H9 (cell line): ENCODE measurements at regions not wholly inside any gene's neighbourhood (a gene's known extent, or its start where the extent isn't known, plus 50 kb on each side); places are given as distances from the start of the nearest gene placed in this dataset.

ENCODE experiments used
- DNase-seq: peaks from one replicate; pipeline ENCODE4 v3.0.0-alpha.2; 2017
- H2AFZ ChIP-seq: one replicate; pipeline ENCODE4 v1.6.1; 2013; ENCODE audit warnings: mild to moderate bottlenecking, low read length, control low read depth, moderate library complexity
- H2AK5ac ChIP-seq: 2 replicates; pipeline ENCODE4 v1.6.1; 2013; ENCODE audit warnings: low read length, control low read depth, mixed read lengths; ENCODE audit not compliant: insufficient read length
- H2BK120ac ChIP-seq: one replicate; pipeline ENCODE4 v1.6.1; 2013; ENCODE audit warnings: low read depth, mild to moderate bottlenecking, low read length, control low read depth, inconsistent platforms; ENCODE audit not compliant: poor library complexity, severe bottlenecking
- H2BK12ac ChIP-seq: 2 replicates; pipeline ENCODE4 v1.6.1; 2013; ENCODE audit warnings: low read length, control low read depth, mixed read lengths, low read depth; ENCODE audit not compliant: insufficient read length
- H2BK15ac ChIP-seq: 2 replicates; pipeline ENCODE4 v1.6.1; 2013; ENCODE audit warnings: low read depth, low read length, control low read depth
- H2BK20ac ChIP-seq: one replicate; pipeline ENCODE4 v1.6.1; 2013; ENCODE audit warnings: low read depth, mild to moderate bottlenecking, low read length, control low read depth, inconsistent platforms; ENCODE audit not compliant: poor library complexity, severe bottlenecking
- H2BK5ac ChIP-seq: 2 replicates; pipeline ENCODE4 v1.6.1; 2013; ENCODE audit warnings: low read length, control low read depth, mixed read lengths; ENCODE audit not compliant: insufficient read length
- H3K14ac ChIP-seq: 2 replicates; pipeline ENCODE4 v1.6.1; 2013; ENCODE audit warnings: low read length, control low read depth; ENCODE audit not compliant: insufficient read depth
- H3K18ac ChIP-seq: 2 replicates; pipeline ENCODE4 v1.6.1; 2013; ENCODE audit warnings: low read depth, mild to moderate bottlenecking, mixed read lengths, low read length, control low read depth; ENCODE audit not compliant: insufficient read length
- H3K23ac ChIP-seq: 2 replicates; pipeline ENCODE4 v1.6.1; 2013; ENCODE audit warnings: low read length, control low read depth, mixed read lengths, low read depth; ENCODE audit not compliant: insufficient read length
- H3K23me2 ChIP-seq: 2 replicates; pipeline ENCODE4 v1.6.1; 2013; ENCODE audit warnings: low read depth, mild to moderate bottlenecking, mixed read lengths, low read length, control low read depth; ENCODE audit not compliant: insufficient read length, poor library complexity, severe bottlenecking
- H3K27ac ChIP-seq: 2 replicates; pipeline ENCODE4 v1.5.1; 2013; ENCODE audit warnings: low read length, control low read depth, mixed read lengths, low read depth; ENCODE audit not compliant: insufficient read length
- H3K27me3 ChIP-seq: 2 replicates; pipeline ENCODE4 v1.6.1; 2013; ENCODE audit warnings: low read length, control low read depth, inconsistent platforms; ENCODE audit not compliant: insufficient read depth
- H3K4ac ChIP-seq: 2 replicates; pipeline ENCODE4 v1.6.1; 2013; ENCODE audit warnings: low read depth, mild to moderate bottlenecking, control low read depth, inconsistent platforms, low read length, moderate library complexity
- H3K4me1 ChIP-seq: 2 replicates; pipeline ENCODE4 v1.6.1; 2013; ENCODE audit warnings: low read length, control low read depth, inconsistent platforms; ENCODE audit not compliant: insufficient read depth
- H3K4me2 ChIP-seq: 2 replicates; pipeline ENCODE4 v1.6.1; 2013; ENCODE audit warnings: low read length, control low read depth, mixed read lengths; ENCODE audit not compliant: insufficient read length, insufficient read depth
- H3K56ac ChIP-seq: 2 replicates; pipeline ENCODE4 v1.6.1; 2013; ENCODE audit warnings: low read depth, mild to moderate bottlenecking, mixed read lengths, low read length, control low read depth; ENCODE audit not compliant: insufficient read length
- H3K79me1 ChIP-seq: 2 replicates; pipeline ENCODE4 v1.6.1; 2013; ENCODE audit warnings: low read depth, mild to moderate bottlenecking, moderate library complexity, low read length, control low read depth, inconsistent platforms; ENCODE audit not compliant: insufficient read depth, poor library complexity, severe bottlenecking
- H3K79me2 ChIP-seq: 2 replicates; pipeline ENCODE4 v1.6.1; 2013; ENCODE audit warnings: low read length, control low read depth, inconsistent platforms; ENCODE audit not compliant: insufficient read depth
- H3K9ac ChIP-seq: 2 replicates; pipeline ENCODE4 v1.6.1; 2013; ENCODE audit warnings: low read length, control low read depth, mixed read lengths; ENCODE audit not compliant: insufficient read length; ENCODE audit errors: extremely low read depth
- H3K9me3 ChIP-seq: one replicate; pipeline ENCODE4 v1.6.1; 2013; ENCODE audit warnings: low read depth, low read length, inconsistent platforms; ENCODE audit not compliant: control insufficient read depth
- H3T11ph ChIP-seq: one replicate; pipeline ENCODE4 v1.6.1; 2013; ENCODE audit warnings: mild to moderate bottlenecking, low read length, control low read depth, inconsistent platforms
- H4K20me1 ChIP-seq: one replicate; pipeline ENCODE4 v1.6.1; 2013; ENCODE audit not compliant: control insufficient read depth, insufficient read length, insufficient read depth
- H4K5ac ChIP-seq: 2 replicates; pipeline ENCODE4 v1.6.1; 2013; ENCODE audit warnings: low read depth, mild to moderate bottlenecking, mixed read lengths, low read length, control low read depth; ENCODE audit not compliant: insufficient read length
- H4K8ac ChIP-seq: replicated peaks from 2 replicates; pipeline ENCODE4 v1.6.1; 2013; ENCODE audit warnings: low read length, control low read depth, mixed read lengths, low read depth; ENCODE audit not compliant: insufficient read length
- H4K91ac ChIP-seq: 2 replicates; pipeline ENCODE4 v1.6.1; 2013; ENCODE audit warnings: low read depth, mild to moderate bottlenecking, moderate library complexity, mixed read lengths, low read length, control low read depth; ENCODE audit not compliant: insufficient read length
- H3K27ac Mint-ChIP-seq, 3 experiments: 2 replicates in 2 of 3; 3 replicates in 1 of 3; pipeline ENCODE4 v1.8.0; 2020 to 2021; ENCODE audit warnings: mixed read lengths in 3 of 3, mild to moderate bottlenecking in 1 of 3, moderate library complexity in 1 of 3
- H3K27me3 Mint-ChIP-seq: 2 replicates; pipeline ENCODE4 v1.8.0; 2021; ENCODE audit warnings: low read depth, mild to moderate bottlenecking, moderate library complexity, mixed read lengths
- H3K36me3 Mint-ChIP-seq, 3 experiments: 2 replicates in 2 of 3; 3 replicates in 1 of 3; pipeline ENCODE4 v1.8.0; 2020 to 2021; ENCODE audit warnings: low read depth in 3 of 3, mixed read lengths in 3 of 3; ENCODE audit not compliant: insufficient read depth in 1 of 3
- H3K4me1 Mint-ChIP-seq, 2 experiments: 2 replicates each; pipeline ENCODE4 v1.8.0; 2020; ENCODE audit warnings: mixed read lengths in 2 of 2
- H3K4me3 Mint-ChIP-seq, 2 experiments: 2 replicates in 1 of 2; 3 replicates in 1 of 2; pipeline ENCODE4 v1.8.0; 2020 to 2021; ENCODE audit warnings: mild to moderate bottlenecking in 2 of 2, mixed read lengths in 2 of 2, moderate library complexity in 1 of 2
- H3K9me3 Mint-ChIP-seq, 2 experiments: 2 replicates in 1 of 2; 3 replicates in 1 of 2; pipeline ENCODE4 v1.8.0; 2020; ENCODE audit warnings: mild to moderate bottlenecking in 2 of 2, mixed read lengths in 2 of 2, moderate library complexity in 1 of 2
- CTCF ChIP-seq: fragments of 200-600 bp; sonication (generic); conservative IDR thresholded peaks from 3 replicates; pipeline ENCODE4 v1.8.0; 2021; ENCODE audit warnings: antibody characterized with exemption, mild to moderate bottlenecking
- WGBS: extraction: QIAGEN DNeasy Blood & Tissue Kit; methylation state at CpG from one replicate; pipeline ENCODE4 v1.1.7; 2013; ENCODE audit warnings: missing lambda C conversion rate, low lambda C conversion rate, mixed read lengths; ENCODE audit not compliant: insufficient read length; ENCODE audit errors: extremely low coverage; 5-methylcytosine and 5-hydroxymethylcytosine counted together

- H3K79me2 ChIP-seq, result no peaks in the 10 kb centered on the region
- no peak overlapping the region for H2AFZ ChIP-seq
- H3K9ac ChIP-seq, result no peak overlapping the region
- Mint-ChIP-seq H3K4me3 (no peak overlapping the region), H3K9me3 (peaks cover 11 to 13% of the 10 kb centered on the region in 2 experiments), H3K4me1 (peaks cover 0 to 5% of the 10 kb centered on the region in 2 experiments; a peak in 1 of 4 replicates), H3K27ac (no peak overlapping the region), H3K36me3 (peaks cover 4 to 13% (median 13%) of the 10 kb centered on the region in 3 experiments), H3K27me3 (peaks cover 4% of the 10 kb centered on the region)
- H3K56ac ChIP-seq, result no peak overlapping the region
- no peak overlapping the region for H3K23ac ChIP-seq
- no peak overlapping the region for H2BK12ac ChIP-seq
- H4K20me1 ChIP-seq, result no peaks in the 10 kb centered on the region
- no peak for DNase-seq
- H2BK5ac ChIP-seq, result no peak overlapping the region
- H4K91ac ChIP-seq, result no peak overlapping the region
- peaks cover 18% of the 10 kb centered on the region for H3K9me3 ChIP-seq
- H2AK5ac ChIP-seq, result no peak overlapping the region
- H4K8ac ChIP-seq, result no peak overlapping the region
- H2BK15ac ChIP-seq, result no peak overlapping the region
- H2BK20ac ChIP-seq, result no peak overlapping the region
- H3T11ph ChIP-seq, result no peak overlapping the region
- WGBS, result no CpG with 5 or more reads among the region's 2 CpGs
- H3K27me3 ChIP-seq, result no peaks in the 10 kb centered on the region
- H3K79me1 ChIP-seq, result no peaks in the 10 kb centered on the region
- no peaks in the 10 kb centered on the region for H3K4me1 ChIP-seq
- no peak overlapping the region for H4K5ac ChIP-seq
- no peak overlapping the region for H3K27ac ChIP-seq
- no peak for TF ChIP-seq CTCF
- H3K4me2 ChIP-seq, result no peak overlapping the region
- H3K18ac ChIP-seq, result no peak overlapping the region
- no peak overlapping the region for H3K14ac ChIP-seq
- no peaks in the 10 kb centered on the region for H3K23me2 ChIP-seq
- no peak overlapping the region for H3K4ac ChIP-seq
- no peak overlapping the region for H2BK120ac ChIP-seq
These were observed 447.2 kb upstream of the CCDC54 start for GRCh38 chr3:106930086-106930485.
